ENCODE measurements at regions not wholly inside any gene's neighbourhood (a gene's known extent, or its start where the extent isn't known, plus 50 kb on each side); places are given as distances from the start of the nearest gene placed in this dataset.
A peak's percentile ranks its signal among the peaks of the same experiment; 100 is the strongest.
"Not testable (repeated sequence)": the region's sequence is repeated elsewhere in the genome, so short reads cannot be mapped to it uniquely, and the experiment has no call there.

GRCh38 chr1:222470252-222470805 is 77.6 kb downstream of the HHIPL2 start:
- DNase-seq (ENCODE audit: low read depth), result not testable (repeated sequence)

GRCh38 chr1:222466150-222466865 is 81.6 kb downstream of the HHIPL2 start:
- DNase-seq (ENCODE audit: low read depth), result no peak

- peak; percentile 61 for DNase-seq (ENCODE audit: low read depth)
These were observed 82.5 kb downstream of the HHIPL2 start for GRCh38 chr1:222465211-222466041.

GRCh38 chr1:222464841-222465210 is 83.1 kb downstream of the HHIPL2 start:
- peak; percentile 56 for DNase-seq (ENCODE audit: low read depth)

- DNase-seq (ENCODE audit: low read depth), result no peak
These were observed 84.7 kb downstream of the HHIPL2 start for GRCh38 chr1:222463059-222463730.

- no peak for DNase-seq (ENCODE audit: low read depth)
These were observed 85.3 kb downstream of the HHIPL2 start for GRCh38 chr1:222462601-222463000.

- no peak for DNase-seq (ENCODE audit: low read depth)
These were observed 86.0 kb downstream of the HHIPL2 start for GRCh38 chr1:222461941-222462340.

GRCh38 chr1:222459652-222460051 is 88.3 kb downstream of the HHIPL2 start:
- DNase-seq (ENCODE audit: low read depth), result no peak

- DNase-seq (ENCODE audit: low read depth), result no peak
These were observed 90.4 kb downstream of the HHIPL2 start for GRCh38 chr1:222457513-222457912.

- DNase-seq (ENCODE audit: low read depth), result no peak
These were observed 90.8 kb downstream of the HHIPL2 start for GRCh38 chr1:222457084-222457483.

- DNase-seq (ENCODE audit: low read depth), result peak; percentile 68
These were observed 92.6 kb downstream of the HHIPL2 start for GRCh38 chr1:222455188-222455879.

- no peak for DNase-seq (ENCODE audit: low read depth)
These were observed 93.1 kb downstream of the HHIPL2 start for GRCh38 chr1:222454782-222455181.

- no peak for DNase-seq (ENCODE audit: low read depth)
These were observed 93.7 kb downstream of the HHIPL2 start for GRCh38 chr1:222454186-222454585.

- DNase-seq (ENCODE audit: low read depth), result no peak
These were observed 95.9 kb downstream of the HHIPL2 start for GRCh38 chr1:222452031-222452430.

GRCh38 chr1:222443566-222443965 is 104.3 kb downstream of the HHIPL2 start:
- no peak for DNase-seq (ENCODE audit: low read depth)

GRCh38 chr1:222441066-222441465 is 106.8 kb downstream of the HHIPL2 start:
- DNase-seq (ENCODE audit: low read depth), result no peak

- no peak for DNase-seq (ENCODE audit: low read depth)
These were observed 123.1 kb downstream of the HHIPL2 start for GRCh38 chr1:222424826-222425225.

GRCh38 chr1:222421380-222421779 is 126.5 kb downstream of the HHIPL2 start:
- DNase-seq (ENCODE audit: low read depth), result no peak

GRCh38 chr1:222420633-222421032 is 127.3 kb downstream of the HHIPL2 start:
- no peak for DNase-seq (ENCODE audit: low read depth)

GRCh38 chr1:222418654-222419053 is 129.2 kb downstream of the HHIPL2 start:
- DNase-seq (ENCODE audit: low read depth), result no peak

GRCh38 chr1:222417264-222417663 is 130.6 kb downstream of the HHIPL2 start:
- no peak for DNase-seq (ENCODE audit: low read depth)
